OCI-LY1 (cell line): ENCODE measurements at regions not wholly inside any gene's neighbourhood (a gene's known extent, or its start where the extent isn't known, plus 50 kb on each side); places are given as distances from the start of the nearest gene placed in this dataset.

ENCODE experiments used
- H2AFZ ChIP-seq: fragments of 200-600 bp; sonication (generic), shearing (Covaris generic); 2 replicates; pipeline ENCODE4 v1.6.0; 2014; ENCODE audit warnings: antibody characterized with exemption, mild to moderate bottlenecking, low read length
- H3F3A ChIP-seq: fragments of 200-600 bp; sonication (generic), shearing (Covaris generic); 2 replicates; pipeline ENCODE4 v1.6.0; 2014; ENCODE audit warnings: mild to moderate bottlenecking, antibody characterized with exemption, low read length, moderate library complexity; ENCODE audit not compliant: insufficient read depth
- H3K27ac ChIP-seq: fragments of 200-600 bp; sonication (generic); 2 replicates; pipeline ENCODE4 v1.5.1; 2014; ENCODE audit warnings: low read length, mixed run types, mild to moderate bottlenecking, low read depth; ENCODE audit not compliant: poor library complexity, severe bottlenecking
- H3K27me3 ChIP-seq: fragments of 200-600 bp; sonication (generic); 2 replicates; pipeline ENCODE4 v1.6.0; 2014; ENCODE audit warnings: antibody characterized with exemption, mild to moderate bottlenecking, low read length, moderate library complexity; ENCODE audit not compliant: insufficient read depth
- H3K36me3 ChIP-seq: fragments of 200-600 bp; sonication (generic); 2 replicates; pipeline ENCODE4 v1.6.1; 2014; ENCODE audit warnings: mild to moderate bottlenecking, antibody characterized with exemption, low read length, moderate library complexity, mixed read lengths; ENCODE audit not compliant: insufficient read depth
- H3K4me1 ChIP-seq: fragments of 200-600 bp; sonication (generic); 2 replicates; pipeline ENCODE4 v1.5.1; 2014; ENCODE audit warnings: mild to moderate bottlenecking, low read length, moderate library complexity; ENCODE audit not compliant: insufficient read depth, severe bottlenecking
- H3K4me2 ChIP-seq: fragments of 200-600 bp; sonication (generic), shearing (Covaris generic); 2 replicates; pipeline ENCODE4 v1.6.1; 2014; ENCODE audit warnings: low read length
- H3K4me3 ChIP-seq: fragments of 200-600 bp; sonication (generic); 2 replicates; pipeline ENCODE4 v1.5.1; 2014; ENCODE audit warnings: low read length, low read depth, mild to moderate bottlenecking, mixed read lengths; ENCODE audit not compliant: poor library complexity, severe bottlenecking
- H3K79me2 ChIP-seq: fragments of 200-600 bp; shearing (Covaris generic); 2 replicates; pipeline ENCODE4 v1.6.1; 2016; ENCODE audit warnings: mixed run types, low read length, mixed read lengths; ENCODE audit not compliant: insufficient read depth
- H3K9ac ChIP-seq: fragments of 200-600 bp; sonication (generic), shearing (Covaris generic); 2 replicates; pipeline ENCODE4 v1.6.1; 2014; ENCODE audit warnings: mild to moderate bottlenecking, low read length, mixed read lengths
- H3K9me2 ChIP-seq: fragments of 200-600 bp; sonication (generic), shearing (Covaris generic); 2 replicates; pipeline ENCODE4 v1.6.1; 2014; ENCODE audit warnings: low read depth, mild to moderate bottlenecking, low read length, mixed read lengths
- H3K9me3 ChIP-seq: fragments of 200-600 bp; shearing (Covaris generic); 2 replicates; pipeline ENCODE4 v1.6.1; 2014; ENCODE audit warnings: low read length, mixed read lengths
- H4K20me1 ChIP-seq: fragments of 200-600 bp; sonication (generic), shearing (Covaris generic); 2 replicates; pipeline ENCODE4 v1.6.0; 2016; ENCODE audit warnings: mild to moderate bottlenecking, low read length; ENCODE audit not compliant: insufficient read depth
- CTCF ChIP-seq: fragments of 200-600 bp; sonication (generic), shearing (Covaris generic); IDR thresholded peaks from 2 replicates; pipeline ENCODE4 v1.5.1; 2017; ENCODE audit warnings: mild to moderate bottlenecking, antibody characterized with exemption, low read length, moderate library complexity, mixed read lengths
- EZH2 ChIP-seq: fragments of 200-600 bp; sonication (generic), shearing (Covaris generic); IDR thresholded peaks from 2 replicates; pipeline ENCODE4 v1.8.0; 2017; ENCODE audit warnings: borderline replicate concordance, mixed run types, mild to moderate bottlenecking, antibody characterized with exemption, low read length, moderate library complexity, mixed read lengths

- Histone ChIP-seq H3K4me3 (no peak overlapping the region), H2AFZ (no peak overlapping the region), H3K9me2 (no peaks in the 10 kb centered on the region), H3K79me2 (no peaks in the 10 kb centered on the region), H3K4me2 (no peak overlapping the region), H3K27ac (no peak overlapping the region), H3K27me3 (peaks cover 11% of the 10 kb centered on the region; the same call in 1 of the 2 replicates), H3F3A (no peaks in the 10 kb centered on the region), H3K9me3 (no peaks in the 10 kb centered on the region), H3K36me3 (no peaks in the 10 kb centered on the region), H3K4me1 (no peaks in the 10 kb centered on the region), H4K20me1 (no peaks in the 10 kb centered on the region), H3K9ac (no peak overlapping the region)
- TF ChIP-seq EZH2 (no peak), CTCF (no peak)
These were observed 1448.4 kb downstream of the TBC1D22A start for GRCh38 chr22:48210812-48211211.

- H3K9ac ChIP-seq: no peak overlapping the region
- no peak overlapping the region for H2AFZ ChIP-seq
- H3K4me3 ChIP-seq: no peak overlapping the region
- H3K27ac ChIP-seq: no peak overlapping the region
- H4K20me1 ChIP-seq: no peaks in the 10 kb centered on the region
- H3K79me2 ChIP-seq: no peaks in the 10 kb centered on the region
- H3K9me2 ChIP-seq: no peaks in the 10 kb centered on the region
- TF ChIP-seq EZH2: no peak
- TF ChIP-seq CTCF: no peak
- no peaks in the 10 kb centered on the region for H3K9me3 ChIP-seq
- no peak overlapping the region for H3K4me2 ChIP-seq
- H3K4me1 ChIP-seq: no peaks in the 10 kb centered on the region
- no peaks in the 10 kb centered on the region for H3F3A ChIP-seq
- peaks cover 11% of the 10 kb centered on the region; the same call in 1 of the 2 replicates for H3K27me3 ChIP-seq
- no peaks in the 10 kb centered on the region for H3K36me3 ChIP-seq
These were observed 1447.7 kb downstream of the TBC1D22A start for GRCh38 chr22:48210198-48210580.

GRCh38 chr22:48209473-48210197, 1447.2 kb downstream of the TBC1D22A start:
- no peaks in the 10 kb centered on the region for H3K36me3 ChIP-seq
- H3K4me3 ChIP-seq: no peak overlapping the region
- H3K27me3 ChIP-seq: peaks cover 11% of the 10 kb centered on the region; the same call in 1 of the 2 replicates
- no peak overlapping the region for H3K4me2 ChIP-seq
- no peaks in the 10 kb centered on the region for H3K79me2 ChIP-seq
- no peak overlapping the region for H3K27ac ChIP-seq
- TF ChIP-seq EZH2: no peak
- TF ChIP-seq CTCF: no peak
- H2AFZ ChIP-seq: no peak overlapping the region
- H3K9me2 ChIP-seq: no peaks in the 10 kb centered on the region
- H3K4me1 ChIP-seq: no peaks in the 10 kb centered on the region
- no peaks in the 10 kb centered on the region for H4K20me1 ChIP-seq
- no peak overlapping the region for H3K9ac ChIP-seq
- no peaks in the 10 kb centered on the region for H3F3A ChIP-seq
- no peaks in the 10 kb centered on the region for H3K9me3 ChIP-seq
